Epithelial cell of prostate (primary cell): ENCODE measurements at regions not wholly inside any gene's neighbourhood (a gene's known extent, or its start where the extent isn't known, plus 50 kb on each side); places are given as distances from the start of the nearest gene placed in this dataset.

ENCODE experiments used
- DNase-seq: peaks from one replicate; pipeline ENCODE4 v3.0.0-alpha.2; 2011; ENCODE audit warnings: low read depth, low spot score
- H3K27ac ChIP-seq: fragments of 450-650 bp; 2 replicates; pipeline ENCODE4 v1.5.1; 2017; ENCODE audit warnings: mild to moderate bottlenecking

- DNase-seq: no peak
- H3K27ac ChIP-seq: no peak overlapping the region
These were observed 818.2 kb upstream of the CADM2 start for GRCh38 chr3:84140631-84141030.

GRCh38 chr3:84141571-84141970 lies 817.2 kb upstream of the CADM2 start:
- DNase-seq: no peak
- H3K27ac ChIP-seq: no peak overlapping the region

- no peak overlapping the region for H3K27ac ChIP-seq
- DNase-seq: no peak
These were observed 793.5 kb upstream of the CADM2 start for GRCh38 chr3:84165328-84165727.

- no peak for DNase-seq
These were observed 783.3 kb upstream of the CADM2 start for GRCh38 chr3:84175449-84175848.

GRCh38 chr3:84184937-84185336 lies 773.9 kb upstream of the CADM2 start:
- H3K27ac ChIP-seq: no peak overlapping the region

More at GRCh38 chr3:84175449-84175848, 783.3 kb upstream of the CADM2 start:
- no peak overlapping the region for H3K27ac ChIP-seq

GRCh38 chr3:84194029-84194428 lies 764.8 kb upstream of the CADM2 start:
- peak; percentile 5 for DNase-seq
- H3K27ac ChIP-seq: no peak overlapping the region

More at GRCh38 chr3:84184937-84185336, 773.9 kb upstream of the CADM2 start:
- no peak for DNase-seq

GRCh38 chr3:84209474-84209873 lies 749.3 kb upstream of the CADM2 start:
- H3K27ac ChIP-seq: no peak overlapping the region
- no peak for DNase-seq

- H3K27ac ChIP-seq: no peak overlapping the region
- DNase-seq: no peak
These were observed 735.3 kb upstream of the CADM2 start for GRCh38 chr3:84223512-84223911.

GRCh38 chr3:84224262-84224661 lies 734.5 kb upstream of the CADM2 start:
- no peak overlapping the region for H3K27ac ChIP-seq

GRCh38 chr3:84236261-84236660 lies 722.5 kb upstream of the CADM2 start:
- H3K27ac ChIP-seq: no peak overlapping the region
- DNase-seq: no peak

More at GRCh38 chr3:84224262-84224661, 734.5 kb upstream of the CADM2 start:
- no peak for DNase-seq

GRCh38 chr3:84245789-84246188 lies 713.0 kb upstream of the CADM2 start:
- DNase-seq: no peak
- H3K27ac ChIP-seq: no peak overlapping the region

- DNase-seq: no peak
- no peak overlapping the region for H3K27ac ChIP-seq
These were observed 698.2 kb upstream of the CADM2 start for GRCh38 chr3:84260596-84260995.

GRCh38 chr3:84265768-84266167 lies 693.0 kb upstream of the CADM2 start:
- DNase-seq: no peak
- H3K27ac ChIP-seq: no peak overlapping the region

GRCh38 chr3:84275532-84275931 lies 683.3 kb upstream of the CADM2 start:
- no peak for DNase-seq
- H3K27ac ChIP-seq: no peak overlapping the region

GRCh38 chr3:84277562-84278224 lies 681.1 kb upstream of the CADM2 start:
- DNase-seq: no peak
- H3K27ac ChIP-seq: no peak overlapping the region

GRCh38 chr3:84292128-84292527 lies 666.7 kb upstream of the CADM2 start:
- no peak for DNase-seq
- no peak overlapping the region for H3K27ac ChIP-seq

- no peak overlapping the region for H3K27ac ChIP-seq
These were observed 659.5 kb upstream of the CADM2 start for GRCh38 chr3:84299329-84299728.

GRCh38 chr3:84304214-84304613 lies 654.6 kb upstream of the CADM2 start:
- no peak overlapping the region for H3K27ac ChIP-seq
- no peak for DNase-seq

More at GRCh38 chr3:84299329-84299728, 659.5 kb upstream of the CADM2 start:
- no peak for DNase-seq

- DNase-seq: no peak
- no peak overlapping the region for H3K27ac ChIP-seq
These were observed 651.5 kb upstream of the CADM2 start for GRCh38 chr3:84307339-84307738.

GRCh38 chr3:84308379-84308778 lies 650.4 kb upstream of the CADM2 start:
- H3K27ac ChIP-seq: no peak overlapping the region
- no peak for DNase-seq

GRCh38 chr3:84318273-84318809 lies 640.4 kb upstream of the CADM2 start:
- H3K27ac ChIP-seq: no peak overlapping the region
- DNase-seq: no peak
